ENCODE measurements at regions not wholly inside any gene's neighbourhood (a gene's known extent, or its start where the extent isn't known, plus 50 kb on each side); places are given as distances from the start of the nearest gene placed in this dataset.
A peak's percentile ranks its signal among the peaks of the same experiment; 100 is the strongest.

DNA sequence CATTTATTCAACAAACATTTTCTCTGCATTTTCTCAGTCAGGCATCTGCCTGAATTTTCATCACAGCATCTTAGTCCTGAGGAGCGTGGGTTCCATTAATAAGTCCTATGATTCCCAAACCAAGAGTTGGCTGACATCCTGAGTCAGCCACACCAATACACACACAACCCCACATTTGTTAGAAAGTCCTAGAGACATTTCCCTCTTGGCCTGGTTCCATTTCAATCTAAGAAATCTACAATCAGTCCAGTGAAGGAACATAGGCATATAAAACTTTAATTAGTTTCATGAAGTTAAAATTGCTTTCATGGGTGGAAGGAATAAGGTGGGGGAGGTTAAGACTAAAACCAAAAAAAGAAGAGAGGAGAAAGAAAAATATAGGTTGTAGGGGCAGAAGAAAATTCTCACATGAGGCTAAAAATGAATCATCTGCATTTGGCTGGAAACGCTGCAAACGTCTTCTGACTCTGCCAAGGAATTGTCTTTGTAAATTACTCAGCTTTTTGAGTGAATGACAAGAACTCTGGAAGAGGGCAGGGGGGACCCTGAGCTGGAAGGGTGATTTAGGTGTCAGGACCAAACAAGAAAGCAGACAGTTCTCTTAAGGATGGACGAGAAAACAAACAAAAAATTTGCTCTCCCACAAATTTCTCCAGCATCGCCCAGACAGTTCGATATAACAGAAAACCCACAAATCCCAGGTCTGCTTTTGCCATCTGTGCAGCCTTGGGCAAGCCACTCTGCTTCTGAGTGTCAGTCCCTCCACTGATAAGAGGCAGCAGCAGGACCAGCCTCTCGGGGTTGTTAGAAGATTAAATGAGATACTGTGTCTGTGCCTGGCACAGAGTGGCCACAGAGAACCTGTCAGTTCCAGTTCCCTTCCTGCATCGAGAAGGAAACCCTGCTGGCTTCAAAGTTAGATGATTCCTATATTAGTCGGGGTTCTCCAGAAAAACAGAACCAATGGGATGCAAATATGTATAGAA is 289.7 kb downstream of the CDK5RAP2 start:
- no peak for DNase-seq

- DNase-seq = no peak
Observed at GRCh38 chr9:120289098-120289497, 290.9 kb downstream of the CDK5RAP2 start.

DNA sequence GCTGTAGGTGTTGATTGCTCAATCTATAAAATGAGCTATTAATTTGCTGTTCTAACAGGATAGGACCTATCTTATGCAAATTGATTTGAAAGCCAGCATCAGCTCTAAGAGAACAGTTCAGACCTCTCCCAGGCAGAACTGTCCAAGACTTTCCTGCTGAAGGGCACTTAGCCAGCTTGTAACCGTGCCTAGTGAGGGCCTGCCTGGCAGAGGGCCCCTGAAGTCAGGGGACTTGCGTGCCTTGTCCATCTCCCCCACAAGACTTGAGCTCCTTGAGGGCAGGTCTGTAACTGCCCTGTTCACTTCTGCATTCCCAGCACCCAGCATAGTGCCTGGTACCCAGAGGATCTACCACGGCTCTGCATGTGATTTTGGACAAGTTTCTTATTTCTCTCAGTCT is 293.4 kb downstream of the CDK5RAP2 start:
- no peak for DNase-seq

GRCh38 chr9:120284821-120285220 is 295.1 kb downstream of the CDK5RAP2 start:
- DNase-seq = peak; percentile 66

GRCh38 chr9:120281665-120282064 is 298.3 kb downstream of the CDK5RAP2 start:
- DNase-seq = no peak

GRCh38 chr9:120267929-120268328 is 312.0 kb downstream of the CDK5RAP2 start:
- no peak for DNase-seq

DNA sequence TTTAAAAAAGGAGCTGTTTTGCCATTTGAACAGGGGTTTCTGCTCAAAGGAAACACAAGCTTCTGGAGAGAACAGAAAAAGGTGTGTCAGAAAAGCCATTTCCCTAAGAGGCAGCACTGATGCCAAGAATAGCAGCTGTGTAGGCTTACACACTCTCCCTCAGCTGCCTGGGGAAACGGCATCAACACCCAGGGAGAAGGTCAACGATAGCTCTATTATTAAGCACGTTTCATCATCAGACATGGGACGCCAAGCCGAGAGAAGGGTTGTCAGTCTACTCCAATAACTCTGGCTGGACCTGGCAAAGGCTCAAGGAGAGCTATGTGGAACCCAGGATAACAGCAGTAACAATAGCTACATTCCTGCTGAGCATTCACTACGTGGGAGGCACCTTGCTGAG is 314.2 kb downstream of the CDK5RAP2 start:
- peak; percentile 92 for DNase-seq

- no peak for DNase-seq
Observed at GRCh38 chr9:120264528-120264927, 315.4 kb downstream of the CDK5RAP2 start.

- no peak for DNase-seq
Observed at GRCh38 chr9:120263836-120264235, 316.1 kb downstream of the CDK5RAP2 start.

DNA sequence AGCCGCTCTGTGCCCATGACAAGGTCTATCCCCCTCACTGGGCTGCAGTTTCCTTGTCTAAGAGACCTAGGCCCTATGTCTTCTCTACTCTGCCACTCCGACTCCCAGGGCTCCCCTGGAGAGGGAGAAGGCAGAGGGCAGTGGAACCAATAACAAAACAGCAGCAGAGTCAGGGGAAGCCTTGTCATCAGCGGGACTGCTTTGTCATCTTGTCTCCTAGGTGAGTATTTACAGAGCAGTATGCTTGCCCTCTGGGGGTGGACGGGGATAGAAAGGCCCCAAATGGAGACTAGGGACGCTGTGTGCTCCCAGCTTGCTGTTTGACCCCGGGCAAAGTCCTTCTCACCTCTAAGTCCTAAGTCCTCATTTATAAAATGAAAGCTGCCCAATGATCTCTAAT is 318.5 kb downstream of the CDK5RAP2 start:
- DNase-seq = no peak

GRCh38 chr9:120259100-120259499 is 320.9 kb downstream of the CDK5RAP2 start:
- DNase-seq = no peak

DNA sequence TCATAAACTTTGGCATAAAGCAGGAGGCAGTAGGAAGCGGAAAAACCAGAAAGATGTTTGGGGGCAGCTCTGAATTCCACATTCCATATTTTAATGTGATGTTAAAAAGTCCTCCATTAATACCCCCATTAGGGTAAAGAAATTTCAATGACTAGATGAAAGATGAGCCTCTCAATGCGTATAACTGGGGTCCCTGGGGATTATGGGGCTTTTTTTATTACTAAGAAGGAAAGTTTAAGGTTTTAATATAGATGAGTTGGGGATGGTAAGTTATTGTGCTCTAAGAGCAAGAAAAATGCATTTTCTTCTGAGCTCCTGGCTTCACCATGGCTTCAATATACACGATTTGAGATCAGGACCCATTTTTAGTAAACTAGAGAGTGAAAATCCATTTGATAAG is 321.9 kb downstream of the CDK5RAP2 start:
- no peak for DNase-seq

- peak; percentile 5 for DNase-seq
Observed at GRCh38 chr9:120257483-120257882, 322.5 kb downstream of the CDK5RAP2 start.

DNA sequence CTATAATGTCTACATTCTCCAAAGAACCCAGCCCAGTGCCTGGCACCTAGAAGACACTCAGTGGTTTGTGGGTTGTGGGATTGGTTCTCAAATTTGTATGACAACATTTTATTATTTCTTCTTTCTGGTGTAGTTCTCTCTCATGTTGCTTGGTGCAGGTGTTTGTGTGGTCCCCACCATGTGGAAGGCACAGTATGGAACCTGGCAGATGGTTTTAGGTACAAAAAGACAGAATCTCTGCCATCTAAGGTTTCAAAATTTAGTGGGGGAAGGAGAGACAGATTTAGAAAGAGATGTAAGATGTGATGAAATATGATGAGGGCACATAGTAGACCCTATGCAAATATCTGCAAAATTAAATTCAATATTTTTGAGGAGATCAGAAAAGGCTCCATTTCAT is 323.8 kb downstream of the CDK5RAP2 start:
- DNase-seq = no peak

GRCh38 chr9:120252248-120252647 is 327.7 kb downstream of the CDK5RAP2 start:
- no peak for DNase-seq

- DNase-seq = no peak
Observed at GRCh38 chr9:120242116-120242811, 337.7 kb downstream of the CDK5RAP2 start.

DNA sequence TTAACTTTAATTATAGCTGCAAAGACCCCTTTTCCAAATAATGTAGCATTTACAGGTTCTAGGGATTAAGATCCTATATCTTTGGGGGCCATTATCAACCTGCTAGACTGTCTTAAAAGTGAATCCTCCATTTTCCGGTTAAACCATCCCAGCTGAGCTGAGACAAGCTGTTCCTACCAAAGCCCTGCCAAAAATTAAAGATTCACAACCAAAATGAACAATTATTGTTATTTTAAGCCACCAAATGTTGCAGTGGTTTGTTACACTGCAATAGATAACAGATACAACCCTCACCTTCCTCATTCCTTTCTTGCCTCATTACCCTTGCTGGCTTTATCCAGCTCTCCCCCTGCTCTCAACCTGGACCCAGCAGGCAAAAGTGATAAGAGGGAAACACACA is 343.4 kb downstream of the CDK5RAP2 start:
- no peak for DNase-seq

GRCh38 chr9:120235081-120235480 is 344.9 kb downstream of the CDK5RAP2 start:
- peak; percentile 16 for DNase-seq

- no peak for DNase-seq
Observed at GRCh38 chr9:120230227-120230626, 349.7 kb downstream of the CDK5RAP2 start.

GRCh38 chr9:120221844-120222243 is 358.1 kb downstream of the CDK5RAP2 start:
- no peak for DNase-seq

- DNase-seq = no peak
Observed at GRCh38 chr9:120214332-120214731, 365.6 kb downstream of the CDK5RAP2 start.

- DNase-seq = no peak
Observed at GRCh38 chr9:120212853-120213200, 367.1 kb downstream of the CDK5RAP2 start.

GRCh38 chr9:120212153-120212852 is 367.7 kb downstream of the CDK5RAP2 start:
- DNase-seq = no peak

- peak; percentile 64 for DNase-seq
Observed at GRCh38 chr9:120210274-120210673, 369.7 kb downstream of the CDK5RAP2 start.

All from DMS153 (cell line).